ENCODE measurements at regions not wholly inside any gene's neighbourhood (a gene's known extent, or its start where the extent isn't known, plus 50 kb on each side); places are given as distances from the start of the nearest gene placed in this dataset.

- H3K9me3 ChIP-seq, result no peaks in the 10 kb centered on the region
- H3K9ac ChIP-seq, result no peak overlapping the region
- no peak overlapping the region for H3K4me3 ChIP-seq
- no peak overlapping the region for H3K27ac ChIP-seq
- H3K27me3 ChIP-seq, result no peaks in the 10 kb centered on the region
- H3K36me3 ChIP-seq, result no peaks in the 10 kb centered on the region
- H3K4me1 ChIP-seq, result no peaks in the 10 kb centered on the region
- H3K4me2 ChIP-seq, result no peak overlapping the region
- no peaks in the 10 kb centered on the region for H4K20me1 ChIP-seq
- TF ChIP-seq Cebpa-rat (IDR thresholded peaks at IDR 0.05), result no peak
These were observed 52.9 kb upstream of the IRX1 start for GRCh38 chr5:3542769-3543168.

GRCh38 chr5:3542158-3542557, 53.5 kb upstream of the IRX1 start:
- no peaks in the 10 kb centered on the region for H3K36me3 ChIP-seq
- H3K4me2 ChIP-seq, result no peak overlapping the region
- H3K27me3 ChIP-seq, result no peaks in the 10 kb centered on the region
- no peak overlapping the region for H3K9ac ChIP-seq
- 0 out of 2 replicates have a peak, but pooled peaks cover 3% of the 10 kb centered on the region for H3K9me3 ChIP-seq
- H3K4me1 ChIP-seq, result no peaks in the 10 kb centered on the region
- H3K27ac ChIP-seq, result no peak overlapping the region
- H3K4me3 ChIP-seq, result no peak overlapping the region
- no peaks in the 10 kb centered on the region for H4K20me1 ChIP-seq
- TF ChIP-seq Cebpa-rat (IDR thresholded peaks at IDR 0.05), result no peak

GRCh38 chr5:3538886-3539285, 56.7 kb upstream of the IRX1 start:
- Histone ChIP-seq H3K4me1 (no peaks in the 10 kb centered on the region), H3K9ac (no peak overlapping the region), H3K27me3 (no peaks in the 10 kb centered on the region), H4K20me1 (no peaks in the 10 kb centered on the region), H3K4me2 (no peak overlapping the region), H3K4me3 (no peak overlapping the region), H3K36me3 (no peaks in the 10 kb centered on the region), H3K9me3 (peaks cover 14% of the 10 kb centered on the region; the same call in 1 of the 2 replicates), H3K27ac (no peak overlapping the region)
- no peak for TF ChIP-seq Cebpa-rat (IDR thresholded peaks at IDR 0.05)

- no peaks in the 10 kb centered on the region for H3K4me1 ChIP-seq
- no peaks in the 10 kb centered on the region for H3K27me3 ChIP-seq
- TF ChIP-seq Cebpa-rat (IDR thresholded peaks at IDR 0.05), result no peak
- no peaks in the 10 kb centered on the region for H3K36me3 ChIP-seq
- H3K4me2 ChIP-seq, result no peak overlapping the region
- H3K9me3 ChIP-seq, result peaks cover 14% of the 10 kb centered on the region; the same call in 1 of the 2 replicates
- no peak overlapping the region for H3K9ac ChIP-seq
- H3K27ac ChIP-seq, result no peak overlapping the region
- H4K20me1 ChIP-seq, result no peaks in the 10 kb centered on the region
- no peak overlapping the region for H3K4me3 ChIP-seq
These were observed 57.7 kb upstream of the IRX1 start for GRCh38 chr5:3537942-3538341.

GRCh38 chr5:3535414-3536211, 60.0 kb upstream of the IRX1 start:
- TF ChIP-seq Cebpa-rat (IDR thresholded peaks at IDR 0.05), result no peak
- Histone ChIP-seq H3K27ac (no peak overlapping the region), H3K9me3 (peaks cover 14% of the 10 kb centered on the region; the same call in 1 of the 2 replicates)

GRCh38 chr5:3534997-3535396, 60.6 kb upstream of the IRX1 start:
- no peak for TF ChIP-seq Cebpa-rat (IDR thresholded peaks at IDR 0.05)
- no peak overlapping the region for H3K27ac ChIP-seq

More at GRCh38 chr5:3535414-3536211, 60.0 kb upstream of the IRX1 start:
- H4K20me1 ChIP-seq, result no peaks in the 10 kb centered on the region
- H3K4me2 ChIP-seq, result no peak overlapping the region
- no peak overlapping the region for H3K9ac ChIP-seq
- no peaks in the 10 kb centered on the region for H3K27me3 ChIP-seq
- H3K4me1 ChIP-seq, result no peaks in the 10 kb centered on the region
- H3K4me3 ChIP-seq, result no peak overlapping the region
- H3K36me3 ChIP-seq, result no peaks in the 10 kb centered on the region

GRCh38 chr5:3531320-3531986, 64.2 kb upstream of the IRX1 start:
- H3K27me3 ChIP-seq, result no peaks in the 10 kb centered on the region
- no peak overlapping the region for H3K27ac ChIP-seq
- no peak overlapping the region for H3K4me2 ChIP-seq
- peaks cover 6% of the 10 kb centered on the region; the same call in 1 of the 2 replicates for H3K9me3 ChIP-seq
- H3K4me1 ChIP-seq, result peaks cover 6% of the 10 kb centered on the region; the same call in 1 of the 2 replicates
- no peaks in the 10 kb centered on the region for H4K20me1 ChIP-seq
- H3K4me3 ChIP-seq, result no peak overlapping the region
- no peak overlapping the region for H3K9ac ChIP-seq
- TF ChIP-seq Cebpa-rat (IDR thresholded peaks at IDR 0.05), result no peak
- no peaks in the 10 kb centered on the region for H3K36me3 ChIP-seq

More at GRCh38 chr5:3534997-3535396, 60.6 kb upstream of the IRX1 start:
- no peaks in the 10 kb centered on the region for H4K20me1 ChIP-seq
- H3K27me3 ChIP-seq, result no peaks in the 10 kb centered on the region
- H3K4me2 ChIP-seq, result no peak overlapping the region
- H3K36me3 ChIP-seq, result no peaks in the 10 kb centered on the region
- H3K9ac ChIP-seq, result no peak overlapping the region
- no peak overlapping the region for H3K4me3 ChIP-seq
- H3K4me1 ChIP-seq, result no peaks in the 10 kb centered on the region
- H3K9me3 ChIP-seq, result peaks cover 14% of the 10 kb centered on the region; the same call in 1 of the 2 replicates

GRCh38 chr5:3530251-3530650, 65.4 kb upstream of the IRX1 start:
- Histone ChIP-seq H3K27ac (no peak overlapping the region), H3K36me3 (no peaks in the 10 kb centered on the region), H3K4me1 (peaks cover 6% of the 10 kb centered on the region; the same call in 1 of the 2 replicates), H3K4me2 (no peak overlapping the region), H3K9ac (no peak overlapping the region), H4K20me1 (no peaks in the 10 kb centered on the region), H3K9me3 (no peaks in the 10 kb centered on the region), H3K27me3 (no peaks in the 10 kb centered on the region), H3K4me3 (no peak overlapping the region)
- no peak for TF ChIP-seq Cebpa-rat (IDR thresholded peaks at IDR 0.05)

GRCh38 chr5:3526551-3527185, 69.0 kb upstream of the IRX1 start:
- H3K4me1 ChIP-seq, result peaks cover 6% of the 10 kb centered on the region; the same call in 1 of the 2 replicates
- H3K4me2 ChIP-seq, result no peak overlapping the region
- no peaks in the 10 kb centered on the region for H3K36me3 ChIP-seq
- no peak for TF ChIP-seq Cebpa-rat (IDR thresholded peaks at IDR 0.05)
- no peak overlapping the region for H3K9ac ChIP-seq
- no peaks in the 10 kb centered on the region for H4K20me1 ChIP-seq
- no peaks in the 10 kb centered on the region for H3K27me3 ChIP-seq
- no peak overlapping the region for H3K4me3 ChIP-seq
- no peak overlapping the region for H3K27ac ChIP-seq
- peaks cover 5% of the 10 kb centered on the region; the same call in 1 of the 2 replicates for H3K9me3 ChIP-seq

All from BLaER1 (cell line).